NCI-H1694 treated with DMSO at 0.1 percent for 48 hours (cell line): ENCODE measurements at regions not wholly inside any gene's neighbourhood (a gene's known extent, or its start where the extent isn't known, plus 50 kb on each side); places are given as distances from the start of the nearest gene placed in this dataset.
A peak's percentile ranks its signal among the peaks of the same experiment; 100 is the strongest.
"Not testable (repeated sequence)": the region's sequence is repeated elsewhere in the genome, so short reads cannot be mapped to it uniquely, and the experiment has no call there.

Experiments used
- DNase-seq: peaks from one replicate; lab custom pipeline; 2025; lab: John Stamatoyannopoulos, UW

DNA sequence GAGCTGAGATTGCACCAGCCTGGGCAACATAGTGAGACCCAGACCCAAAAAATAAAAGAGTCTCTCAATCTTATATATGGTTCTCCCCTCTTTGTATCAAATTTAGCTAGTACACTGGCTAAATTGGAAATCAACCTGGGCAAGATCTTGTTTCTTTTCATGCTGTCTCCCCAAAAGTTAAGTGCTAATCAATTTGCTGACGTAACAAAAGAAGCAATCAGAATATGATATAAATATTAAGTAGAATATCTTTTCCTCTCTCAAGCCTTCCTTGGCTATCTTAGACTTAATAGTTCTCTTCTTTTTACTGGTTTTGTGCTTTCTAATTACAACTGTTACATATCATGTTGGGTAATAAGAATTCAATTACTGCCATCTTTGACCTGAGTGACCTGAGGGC is 258.9 kb downstream of the KCNRG start:
- no peak for DNase-seq

GRCh38 chr13:50275392-50276063 is 260.3 kb downstream of the KCNRG start:
- peak; percentile 19 for DNase-seq

DNA sequence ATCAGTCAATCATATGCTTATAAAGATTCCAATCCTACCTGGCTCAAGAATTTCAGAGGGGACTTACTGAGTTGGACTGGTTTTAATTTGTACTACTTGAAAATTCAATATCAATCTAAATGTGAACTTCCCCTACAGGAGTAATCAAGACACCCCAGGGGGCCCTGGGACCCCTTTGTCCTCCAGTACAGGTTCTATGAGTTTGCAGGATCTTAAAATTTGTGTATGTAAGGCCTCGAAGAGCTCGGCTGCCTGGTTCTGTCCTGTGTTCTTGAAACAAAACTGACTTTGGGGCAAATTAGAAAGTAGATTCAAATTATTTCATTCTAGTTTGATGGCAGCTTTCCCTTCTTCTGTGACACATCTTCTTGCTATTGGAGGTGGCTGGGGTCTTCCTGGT is 261.3 kb downstream of the KCNRG start:
- DNase-seq = no peak

DNA sequence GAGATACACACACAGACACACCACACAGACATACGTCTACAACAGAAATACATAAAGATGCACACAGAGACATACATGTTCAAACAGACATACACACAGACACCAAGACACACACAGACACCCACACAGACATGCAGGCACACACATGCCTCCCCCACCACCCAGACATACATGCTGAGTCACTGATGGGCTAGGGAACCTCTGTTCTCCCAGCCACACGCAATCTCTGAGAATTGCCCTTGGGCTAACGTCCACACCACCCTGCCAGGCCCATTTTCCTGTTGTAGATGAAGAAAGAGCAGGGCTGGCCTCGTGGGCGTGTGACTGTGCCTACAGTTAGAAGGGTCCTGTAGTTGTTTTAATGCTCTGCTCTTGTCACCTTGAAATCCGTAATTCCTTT is 261.9 kb downstream of the KCNRG start:
- no peak for DNase-seq

GRCh38 chr13:50277906-50278305 is 262.7 kb downstream of the KCNRG start:
- DNase-seq = no peak

- DNase-seq = no peak
Measured at GRCh38 chr13:50280441-50280937, 265.2 kb downstream of the KCNRG start.

DNA sequence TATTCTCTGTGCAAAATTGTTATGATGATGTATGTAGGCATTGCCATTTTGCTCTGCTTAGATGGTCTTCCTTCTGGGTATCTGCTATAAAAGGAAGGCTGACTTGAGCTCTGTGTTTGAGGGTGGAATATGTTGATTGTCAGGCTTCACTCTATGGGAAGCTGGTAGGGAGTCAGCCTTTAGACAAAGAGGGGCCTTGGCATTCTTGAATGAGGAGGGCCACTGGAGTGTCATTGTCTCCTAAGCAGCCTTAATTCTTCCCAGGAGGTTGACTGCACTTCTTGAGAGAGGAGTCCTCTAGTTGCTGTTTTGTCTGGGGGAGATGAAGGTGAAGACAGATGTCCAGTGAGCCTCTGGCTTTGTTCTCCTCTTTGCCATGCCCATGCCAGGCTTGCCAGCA is 266.8 kb downstream of the KCNRG start:
- DNase-seq = no peak

- DNase-seq = no peak
Measured at GRCh38 chr13:50283017-50283416, 267.8 kb downstream of the KCNRG start.

GRCh38 chr13:50284540-50284939 is 269.3 kb downstream of the KCNRG start:
- DNase-seq = no peak

GRCh38 chr13:50285283-50285682 is 270.0 kb downstream of the KCNRG start:
- no peak for DNase-seq

- DNase-seq = no peak
Measured at GRCh38 chr13:50286324-50286723, 271.1 kb downstream of the KCNRG start.

DNA sequence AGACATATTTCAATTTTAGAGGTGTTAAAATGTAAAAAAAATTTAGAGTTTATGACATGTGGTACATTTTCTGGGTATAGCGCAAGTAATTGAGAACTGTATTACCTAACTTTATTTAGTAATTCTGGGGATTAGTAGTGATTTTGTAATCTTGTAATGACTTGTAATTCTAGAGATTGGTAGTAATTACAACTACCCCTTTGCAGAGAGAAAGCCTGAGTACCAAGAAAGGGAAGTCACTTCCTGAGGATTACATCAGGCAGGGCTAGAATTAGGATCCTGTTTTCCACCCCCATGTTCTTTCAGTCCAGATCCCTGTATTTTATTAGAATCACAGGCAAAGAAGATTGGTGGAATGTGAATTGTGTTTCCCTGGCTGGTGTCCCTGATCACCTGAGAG is 274.9 kb downstream of the KCNRG start:
- no peak for DNase-seq

- DNase-seq = no peak
Measured at GRCh38 chr13:50291611-50292010, 276.4 kb downstream of the KCNRG start.

GRCh38 chr13:50292081-50292480 is 276.8 kb downstream of the KCNRG start:
- DNase-seq = no peak

- DNase-seq = not testable (repeated sequence)
Measured at GRCh38 chr13:50294425-50294824, 279.2 kb downstream of the KCNRG start.

DNA sequence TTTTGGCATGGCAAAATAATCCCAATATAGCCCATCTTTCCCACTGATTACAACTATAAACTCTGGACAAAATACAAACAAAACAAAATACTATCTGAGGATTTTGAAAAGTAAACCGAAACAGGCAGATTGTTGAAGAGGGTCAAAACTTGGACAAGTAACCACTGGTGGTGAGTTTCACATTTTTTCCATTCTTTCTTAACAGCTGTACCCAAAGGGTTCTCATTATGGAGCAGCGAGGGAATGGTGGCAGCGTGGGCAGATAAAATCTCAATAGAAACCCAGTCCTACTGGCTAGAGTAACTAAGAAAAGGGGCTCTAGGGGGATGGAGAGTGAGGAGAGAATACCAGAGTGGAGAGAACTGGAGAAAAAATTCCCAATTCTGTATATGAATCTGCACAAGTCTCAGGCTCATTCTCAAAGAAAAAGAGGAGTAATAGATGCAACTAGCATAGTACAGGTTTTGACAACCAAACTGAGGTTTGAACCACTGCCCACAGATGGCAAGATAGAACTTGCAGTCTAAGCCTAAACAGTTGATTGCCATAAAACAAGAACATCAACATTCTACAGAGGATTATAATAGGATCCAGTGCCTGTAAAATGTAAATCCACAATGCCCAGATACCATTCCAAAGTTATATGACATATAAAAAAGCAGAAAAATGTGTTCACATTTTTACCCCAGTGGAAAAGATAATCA is 284.5 kb downstream of the KCNRG start:
- no peak for DNase-seq

DNA sequence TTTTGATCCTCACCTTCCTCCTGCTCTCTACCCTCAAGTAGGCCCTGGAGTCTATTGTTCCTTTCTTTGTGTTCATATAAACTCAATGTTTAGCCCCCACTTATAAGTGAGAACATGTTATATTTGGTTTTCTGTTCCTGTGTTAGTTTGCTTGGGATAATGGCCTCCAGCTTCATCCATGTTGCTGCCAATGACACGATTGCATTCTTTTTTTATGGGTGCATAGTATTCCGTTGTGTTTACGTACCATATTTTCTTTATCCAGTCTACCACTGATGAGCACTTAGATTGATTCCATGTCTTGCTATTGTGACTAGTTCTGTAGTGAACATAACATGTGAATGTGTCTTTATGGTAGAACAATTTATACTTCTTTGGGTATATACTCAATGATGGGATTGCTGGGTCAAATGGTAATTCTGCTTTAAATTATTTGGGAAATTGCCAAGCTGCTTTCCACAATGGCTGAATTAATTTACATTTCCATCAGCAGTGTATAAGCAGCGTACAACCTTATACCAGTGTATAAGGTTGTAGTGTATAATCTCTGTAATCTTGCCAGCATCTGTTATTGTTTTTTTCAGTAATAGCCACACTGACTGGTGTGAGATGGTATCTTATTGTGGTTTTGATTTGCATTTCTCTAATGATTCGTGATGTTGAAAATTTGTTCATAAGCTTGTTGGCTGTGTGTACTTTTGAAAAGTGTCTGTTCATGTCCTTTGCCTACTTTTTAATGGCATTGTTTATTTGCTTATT is 288.9 kb downstream of the KCNRG start:
- DNase-seq = no peak

- DNase-seq = no peak
Measured at GRCh38 chr13:50306156-50306555, 290.9 kb downstream of the KCNRG start.

DNA sequence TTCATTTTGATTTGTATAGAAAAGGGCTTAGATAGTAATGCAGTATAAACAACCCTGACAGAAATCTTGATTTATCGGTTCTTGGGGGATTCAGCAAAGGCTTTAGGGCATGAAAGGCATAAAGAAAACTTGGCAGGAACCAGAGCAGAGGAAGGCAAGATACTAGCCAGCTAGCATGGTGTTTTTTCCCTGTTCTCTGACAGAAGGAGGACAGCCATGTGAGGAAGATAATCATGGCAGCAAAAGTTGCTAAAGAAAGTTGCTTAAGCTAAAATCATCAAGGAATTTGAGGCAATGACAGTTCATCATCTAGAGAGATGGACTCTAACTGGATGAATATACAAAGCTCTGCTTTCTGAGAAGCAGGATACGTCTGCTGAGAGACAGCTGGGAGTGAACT is 294.1 kb downstream of the KCNRG start:
- no peak for DNase-seq

GRCh38 chr13:50309882-50310594 is 294.8 kb downstream of the KCNRG start:
- no peak for DNase-seq

- DNase-seq = no peak
Measured at GRCh38 chr13:50310734-50311133, 295.5 kb downstream of the KCNRG start.

DNA sequence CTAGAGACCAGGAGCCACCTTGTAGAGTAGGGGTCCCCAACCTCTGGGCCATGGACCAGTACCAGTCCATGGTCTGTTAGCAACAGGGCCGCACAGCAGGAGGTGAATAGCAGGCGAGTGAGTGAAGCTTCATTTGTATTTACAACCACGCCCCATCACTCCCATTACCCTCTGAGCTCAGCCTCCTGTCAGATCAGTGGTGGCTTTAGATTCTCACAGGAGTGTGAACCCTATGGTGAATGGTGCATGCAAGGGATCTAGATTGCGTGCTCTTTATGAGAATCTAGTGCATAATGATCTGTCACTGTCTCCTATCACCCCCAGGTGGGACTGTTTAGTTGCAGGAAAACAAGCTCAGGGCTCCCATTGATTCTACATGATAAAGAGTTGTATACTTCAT is 303.6 kb downstream of the KCNRG start:
- DNase-seq = no peak
